ENCODE measurements at regions not wholly inside any gene's neighbourhood (a gene's known extent, or its start where the extent isn't known, plus 50 kb on each side); places are given as distances from the start of the nearest gene placed in this dataset.
A peak's percentile ranks its signal among the peaks of the same experiment; 100 is the strongest.

- Histone ChIP-seq H2AFZ (ENCODE audit: low read length) (no peak overlapping the region), H2BK5ac (ENCODE audit: insufficient read length, low read length) (no peak overlapping the region), H3K4ac (ENCODE audit: low read depth, low read length) (no peak overlapping the region), H3K79me2 (ENCODE audit: insufficient read depth, low read length) (no peaks in the 10 kb centered on the region), H3K27me3 (ENCODE audit: insufficient read depth, low read length) (no peaks in the 10 kb centered on the region), H3K9me3 (ENCODE audit: control insufficient read depth, low read depth, low read length) (no peaks in the 10 kb centered on the region), H4K91ac (ENCODE audit: insufficient read length, low read depth, low read length) (no peak overlapping the region), H3K14ac (ENCODE audit: insufficient read depth, low read length) (no peak overlapping the region), H4K5ac (ENCODE audit: insufficient read length, low read depth, low read length) (no peak overlapping the region), H3K27ac (ENCODE audit: insufficient read length, low read depth, low read length) (no peak overlapping the region), H3K79me1 (ENCODE audit: insufficient read depth, low read depth, low read length, poor library complexity, severe bottlenecking) (no peaks in the 10 kb centered on the region), H3K4me2 (ENCODE audit: insufficient read depth, insufficient read length, low read length) (no peak overlapping the region), H3K23ac (ENCODE audit: insufficient read length, low read depth, low read length) (no peak overlapping the region), H3K23me2 (ENCODE audit: insufficient read length, low read depth, low read length, poor library complexity, severe bottlenecking) (no peaks in the 10 kb centered on the region), H3K56ac (ENCODE audit: insufficient read length, low read depth, low read length) (no peak overlapping the region), H4K20me1 (ENCODE audit: control insufficient read depth, insufficient read depth, insufficient read length) (no peaks in the 10 kb centered on the region), H3K18ac (ENCODE audit: insufficient read length, low read depth, low read length) (no peak overlapping the region), H2BK15ac (ENCODE audit: low read depth, low read length) (no peak overlapping the region), H2BK120ac (ENCODE audit: low read depth, low read length, poor library complexity, severe bottlenecking) (no peak overlapping the region), H2BK20ac (ENCODE audit: low read depth, low read length, poor library complexity, severe bottlenecking) (no peak overlapping the region), H3K4me1 (ENCODE audit: insufficient read depth, low read length) (peaks cover 2% of the 10 kb centered on the region; the same call in 1 of the 2 replicates), H4K8ac (replicated peaks; ENCODE audit: insufficient read length, low read depth, low read length) (no peak overlapping the region), H3K9ac (ENCODE audit: extremely low read depth, insufficient read length, low read length) (no peak overlapping the region), H3T11ph (ENCODE audit: low read length) (no peak overlapping the region), H2AK5ac (ENCODE audit: insufficient read length, low read length) (no peak overlapping the region), H2BK12ac (ENCODE audit: insufficient read length, low read depth, low read length) (no peak overlapping the region)
- no peaks in the 10 kb centered on the region for H3K27me3 Mint-ChIP-seq (ENCODE audit: low read depth)
- peaks cover 8 to 28% (median 11%) of the 10 kb centered on the region in 3 experiments for H3K36me3 Mint-ChIP-seq (ENCODE audit: insufficient read depth in 1 of 3, low read depth in 3 of 3)
- TF ChIP-seq, protein P1, sequence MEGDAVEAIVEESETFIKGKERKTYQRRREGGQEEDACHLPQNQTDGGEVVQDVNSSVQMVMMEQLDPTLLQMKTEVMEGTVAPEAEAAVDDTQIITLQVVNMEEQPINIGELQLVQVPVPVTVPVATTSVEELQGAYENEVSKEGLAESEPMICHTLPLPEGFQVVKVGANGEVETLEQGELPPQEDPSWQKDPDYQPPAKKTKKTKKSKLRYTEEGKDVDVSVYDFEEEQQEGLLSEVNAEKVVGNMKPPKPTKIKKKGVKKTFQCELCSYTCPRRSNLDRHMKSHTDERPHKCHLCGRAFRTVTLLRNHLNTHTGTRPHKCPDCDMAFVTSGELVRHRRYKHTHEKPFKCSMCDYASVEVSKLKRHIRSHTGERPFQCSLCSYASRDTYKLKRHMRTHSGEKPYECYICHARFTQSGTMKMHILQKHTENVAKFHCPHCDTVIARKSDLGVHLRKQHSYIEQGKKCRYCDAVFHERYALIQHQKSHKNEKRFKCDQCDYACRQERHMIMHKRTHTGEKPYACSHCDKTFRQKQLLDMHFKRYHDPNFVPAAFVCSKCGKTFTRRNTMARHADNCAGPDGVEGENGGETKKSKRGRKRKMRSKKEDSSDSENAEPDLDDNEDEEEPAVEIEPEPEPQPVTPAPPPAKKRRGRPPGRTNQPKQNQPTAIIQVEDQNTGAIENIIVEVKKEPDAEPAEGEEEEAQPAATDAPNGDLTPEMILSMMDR (conservative IDR thresholded peaks at IDR 0.05): no peak
- WGBS (ENCODE audit: extremely low coverage, insufficient read length, low lambda C conversion rate): no CpG with 5 or more reads among the region's 1 CpG
- 0 out of 7 replicates have a peak overlapping the region, but pooled peaks of 1 of the 3 experiments have one; percentile 23 for H3K27ac Mint-ChIP-seq
- H3K9me3 Mint-ChIP-seq: peaks cover 7 to 20% of the 10 kb centered on the region in 2 experiments
- H3K4me1 Mint-ChIP-seq: peaks cover 36 to 37% of the 10 kb centered on the region in 2 experiments
- no peak for DNase-seq
- H3K4me3 Mint-ChIP-seq: no peak overlapping the region
Measured at GRCh38 chr2:139622691-139623090, 842.5 kb upstream of the NXPH2 start.
